ENCODE measurements at regions not wholly inside any gene's neighbourhood (a gene's known extent, or its start where the extent isn't known, plus 50 kb on each side); places are given as distances from the start of the nearest gene placed in this dataset.

- TF ChIP-seq, protein P1, sequence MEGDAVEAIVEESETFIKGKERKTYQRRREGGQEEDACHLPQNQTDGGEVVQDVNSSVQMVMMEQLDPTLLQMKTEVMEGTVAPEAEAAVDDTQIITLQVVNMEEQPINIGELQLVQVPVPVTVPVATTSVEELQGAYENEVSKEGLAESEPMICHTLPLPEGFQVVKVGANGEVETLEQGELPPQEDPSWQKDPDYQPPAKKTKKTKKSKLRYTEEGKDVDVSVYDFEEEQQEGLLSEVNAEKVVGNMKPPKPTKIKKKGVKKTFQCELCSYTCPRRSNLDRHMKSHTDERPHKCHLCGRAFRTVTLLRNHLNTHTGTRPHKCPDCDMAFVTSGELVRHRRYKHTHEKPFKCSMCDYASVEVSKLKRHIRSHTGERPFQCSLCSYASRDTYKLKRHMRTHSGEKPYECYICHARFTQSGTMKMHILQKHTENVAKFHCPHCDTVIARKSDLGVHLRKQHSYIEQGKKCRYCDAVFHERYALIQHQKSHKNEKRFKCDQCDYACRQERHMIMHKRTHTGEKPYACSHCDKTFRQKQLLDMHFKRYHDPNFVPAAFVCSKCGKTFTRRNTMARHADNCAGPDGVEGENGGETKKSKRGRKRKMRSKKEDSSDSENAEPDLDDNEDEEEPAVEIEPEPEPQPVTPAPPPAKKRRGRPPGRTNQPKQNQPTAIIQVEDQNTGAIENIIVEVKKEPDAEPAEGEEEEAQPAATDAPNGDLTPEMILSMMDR (conservative IDR thresholded peaks at IDR 0.05; ENCODE audit: low read depth, low read length), result no peak
- no peak for TF ChIP-seq EZH2 (IDR thresholded peaks at IDR 0.05; ENCODE audit: borderline replicate concordance, low read depth, low read length, poor library complexity, severe bottlenecking)
Observed at GRCh38 chr4:15186149-15186548, 183.9 kb downstream of the CPEB2 start.

Data from A673 (cell line).